HG03196 (cell line): ENCODE measurements at regions not wholly inside any gene's neighbourhood (a gene's known extent, or its start where the extent isn't known, plus 50 kb on each side); places are given as distances from the start of the nearest gene placed in this dataset.
"Not testable (repeated sequence)": the region's sequence is repeated elsewhere in the genome, so short reads cannot be mapped to it uniquely, and the experiment has no call there.

ENCODE experiments used
- ATAC-seq: cut with Tn5 transposase; IDR thresholded peaks from one replicate; pipeline ENCODE4 v1.9.1; 2021; ENCODE audit not compliant: unreplicated experiment

- no peak for ATAC-seq
Measured at GRCh38 chr13:78876915-78877549, 218.1 kb upstream of the OBI1 start.

DNA sequence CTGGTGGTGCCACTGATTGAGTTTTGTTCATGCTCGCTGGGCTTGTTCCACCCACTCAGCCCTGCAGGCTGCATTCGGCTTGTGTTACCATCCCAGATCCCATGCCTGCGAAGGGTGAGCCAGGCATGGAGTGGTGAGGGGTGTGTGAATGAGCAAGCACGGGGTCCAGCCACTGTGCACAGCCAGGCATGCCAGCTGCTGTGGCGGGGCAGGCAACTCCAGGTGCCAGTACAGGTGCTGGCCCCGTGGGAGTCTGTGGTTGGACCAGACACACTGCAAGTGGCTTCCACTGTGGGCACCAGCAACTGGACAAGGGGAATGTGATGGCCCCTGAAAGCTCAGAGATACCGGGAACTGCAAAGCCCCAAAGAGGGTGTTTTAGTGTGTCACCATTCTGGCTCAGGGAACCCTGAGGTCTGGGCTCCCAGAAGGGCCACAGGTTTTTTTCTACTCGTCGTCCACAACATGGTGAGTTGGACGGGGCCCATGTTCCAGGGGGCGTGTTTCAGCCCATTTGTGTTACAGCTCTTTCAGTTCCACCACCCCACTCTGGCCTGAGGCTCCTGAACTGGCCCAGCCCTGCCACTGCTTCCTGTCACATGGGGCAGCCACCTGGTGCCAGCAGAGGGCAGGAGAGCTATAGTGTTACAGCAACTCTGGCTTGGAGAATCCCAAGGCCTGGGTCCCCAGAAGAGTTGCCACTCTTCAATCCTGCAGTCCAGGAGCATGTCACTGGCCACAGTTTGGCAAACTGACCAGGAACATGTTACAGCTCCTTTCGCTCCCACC, 217.0 kb upstream of the OBI1 start:
- ATAC-seq, result no peak

DNA sequence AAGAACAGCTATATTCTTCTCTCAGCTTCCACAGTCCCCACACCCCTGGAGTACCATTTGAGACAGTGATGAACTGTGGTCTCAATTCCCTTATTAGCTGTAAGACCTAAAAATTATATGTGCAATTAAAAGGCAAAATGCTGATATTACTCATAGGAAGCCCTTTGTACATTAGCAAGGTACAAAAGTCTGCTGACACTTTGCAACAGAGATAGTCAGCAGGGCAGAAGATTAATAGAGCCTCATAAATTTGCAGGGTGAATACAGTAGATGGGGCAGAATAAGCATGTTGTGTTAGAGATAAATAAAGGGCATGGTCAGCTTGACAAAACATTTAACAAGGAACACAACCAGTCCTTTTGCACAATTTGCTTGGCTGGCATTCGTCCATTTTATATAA, 210.0 kb upstream of the OBI1 start:
- no peak for ATAC-seq

GRCh38 chr13:78867655-78868054, 208.7 kb upstream of the OBI1 start:
- ATAC-seq, result no peak

DNA sequence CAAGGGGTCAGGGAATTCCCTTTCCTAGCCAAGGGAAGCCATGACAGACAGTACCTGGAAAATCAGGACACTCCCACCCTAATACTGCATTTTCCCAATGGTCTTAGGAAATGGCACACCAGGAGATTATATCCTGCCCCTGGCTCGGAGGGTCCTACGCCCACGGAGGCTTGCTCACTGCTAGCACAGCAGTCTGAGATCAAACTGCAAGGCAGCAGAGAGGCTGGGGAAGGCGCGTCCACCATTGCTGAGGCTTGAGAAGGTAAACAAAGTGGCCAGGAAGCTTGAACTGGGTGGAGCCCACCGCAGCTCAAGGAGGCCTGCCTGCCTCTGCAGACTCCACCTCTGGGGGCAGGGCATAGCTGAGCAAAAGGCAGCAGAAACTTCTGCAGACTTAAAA, 207.1 kb upstream of the OBI1 start:
- ATAC-seq, result not testable (repeated sequence)

DNA sequence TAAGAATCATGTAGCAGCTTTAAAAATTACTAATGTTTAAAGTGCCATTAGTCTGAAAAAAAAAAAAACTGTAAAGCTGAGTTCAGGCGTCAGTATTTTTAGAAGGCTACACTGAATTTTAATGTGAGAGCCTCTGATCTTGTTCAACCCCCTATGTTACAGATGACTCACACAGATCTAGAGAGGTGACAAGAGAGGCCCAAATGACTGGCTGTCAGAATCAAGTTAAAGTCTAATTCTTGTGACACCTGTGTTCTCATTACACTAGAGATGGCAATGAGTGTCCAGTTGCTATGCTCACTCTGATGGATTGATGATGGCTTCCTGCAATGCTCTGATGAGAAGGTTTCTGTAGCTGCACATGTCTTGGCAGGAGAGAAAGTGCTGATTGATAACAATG, 203.5 kb upstream of the OBI1 start:
- no peak for ATAC-seq

DNA sequence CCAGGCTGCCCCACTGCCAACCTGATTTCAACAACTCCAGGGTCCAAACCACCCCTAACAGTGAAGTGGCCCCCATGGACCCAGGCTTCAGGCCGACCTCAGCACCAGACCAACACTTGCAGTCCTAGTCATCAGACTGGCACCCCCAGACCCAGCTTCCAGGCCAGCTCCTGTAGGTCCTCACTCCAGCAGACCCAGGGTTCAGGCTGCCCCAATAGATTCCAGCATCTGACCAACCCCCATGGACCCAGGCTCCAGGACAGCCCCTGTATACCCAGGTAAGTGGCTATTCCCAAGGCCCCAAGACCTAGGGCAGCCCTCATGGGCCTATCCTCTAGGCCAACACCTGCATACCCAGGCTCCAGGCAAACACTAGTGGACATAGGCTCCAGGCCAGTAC, 193.8 kb upstream of the OBI1 start:
- ATAC-seq, result no peak

GRCh38 chr13:78845656-78846365, 186.9 kb upstream of the OBI1 start:
- ATAC-seq, result no peak

- no peak for ATAC-seq
Measured at GRCh38 chr13:78844106-78844505, 185.2 kb upstream of the OBI1 start.

- no peak for ATAC-seq
Measured at GRCh38 chr13:78841358-78841963, 182.5 kb upstream of the OBI1 start.

DNA sequence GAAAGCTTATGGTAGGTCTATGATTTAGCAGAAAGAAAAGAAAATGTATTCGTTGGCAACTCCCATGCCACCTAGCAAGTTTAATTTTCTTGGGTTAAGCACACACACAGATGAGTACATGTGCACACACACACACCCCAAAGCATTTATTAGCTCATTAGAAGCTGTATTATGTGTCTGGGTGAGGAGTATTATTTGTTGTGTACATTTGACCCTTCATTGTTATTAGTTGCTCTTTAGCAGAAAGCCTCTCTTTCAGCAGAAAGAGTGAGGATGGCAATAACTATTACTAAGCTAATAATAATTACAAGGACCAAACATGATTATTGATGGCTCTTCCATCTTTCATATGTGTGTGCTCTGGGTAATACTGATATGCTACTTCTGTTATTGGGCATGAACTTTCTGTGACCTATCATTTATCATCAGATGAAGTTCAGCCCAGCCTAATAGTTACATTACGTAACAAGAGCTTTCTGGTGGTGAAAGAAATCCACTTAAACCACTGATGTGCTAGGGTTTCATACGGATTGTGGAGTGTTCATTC, 177.4 kb upstream of the OBI1 start:
- ATAC-seq, result no peak

DNA sequence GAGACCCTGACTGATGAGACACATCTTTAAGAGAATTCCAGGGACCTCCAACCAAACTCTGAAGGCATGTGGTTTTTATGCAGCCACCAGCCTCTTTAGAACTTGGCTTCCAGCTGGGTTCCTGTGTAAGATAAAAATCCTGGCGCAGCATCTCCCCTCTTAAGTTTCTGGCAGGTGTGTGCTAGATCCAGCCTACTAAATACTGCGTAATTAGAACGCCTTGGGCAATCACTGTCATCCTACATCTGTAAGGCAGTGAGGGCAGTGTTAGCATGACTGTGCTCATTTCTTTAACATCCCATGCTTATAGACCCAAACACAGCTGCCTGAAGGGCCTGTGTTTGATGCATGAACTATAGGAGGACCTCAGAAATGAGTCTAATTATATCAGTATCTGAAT, 173.5 kb upstream of the OBI1 start:
- no peak for ATAC-seq

GRCh38 chr13:78830508-78830907, 171.6 kb upstream of the OBI1 start:
- no peak for ATAC-seq

DNA sequence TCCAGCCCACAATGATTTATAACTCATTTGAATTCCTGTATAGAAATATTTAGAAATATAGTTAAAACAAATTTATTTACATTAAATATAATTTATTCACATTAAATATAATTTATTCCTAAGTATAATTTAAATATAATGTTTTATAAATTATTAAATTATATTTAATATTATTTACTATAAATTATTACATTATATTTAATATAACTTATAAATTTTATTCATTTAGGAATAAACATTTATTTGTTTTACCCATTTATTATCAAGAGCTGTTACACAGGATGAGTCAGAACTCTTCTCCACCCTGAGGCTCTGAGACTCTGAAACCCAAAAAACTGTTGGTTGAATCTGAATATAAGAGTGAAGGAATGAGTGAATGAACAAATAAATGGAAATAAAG, 170.9 kb upstream of the OBI1 start:
- ATAC-seq, result no peak

GRCh38 chr13:78827471-78827870, 168.5 kb upstream of the OBI1 start:
- ATAC-seq, result no peak

GRCh38 chr13:78826936-78827335, 168.0 kb upstream of the OBI1 start:
- ATAC-seq, result no peak

DNA sequence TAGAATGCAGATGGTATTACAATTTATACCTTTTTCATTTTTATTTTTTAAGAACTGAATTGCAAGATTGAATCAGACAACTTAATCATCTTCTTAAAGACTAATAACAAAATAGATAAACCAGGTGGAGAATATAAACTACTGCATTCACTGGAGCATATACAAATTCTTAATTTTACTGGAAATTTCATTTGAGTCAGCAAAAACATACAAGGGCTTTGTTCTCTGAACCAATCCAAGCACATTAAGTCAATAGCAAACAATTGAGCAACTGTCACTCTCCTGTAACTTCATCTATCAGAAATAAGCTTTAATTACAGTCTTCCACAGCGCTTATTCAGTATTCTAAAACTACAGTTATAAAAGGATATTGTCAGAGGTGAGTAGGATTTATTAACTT, 167.4 kb upstream of the OBI1 start:
- ATAC-seq, result no peak

GRCh38 chr13:78820541-78820940, 161.6 kb upstream of the OBI1 start:
- ATAC-seq, result no peak

GRCh38 chr13:78816592-78816991, 157.6 kb upstream of the OBI1 start:
- no peak for ATAC-seq

- no peak for ATAC-seq
Measured at GRCh38 chr13:78816154-78816553, 157.2 kb upstream of the OBI1 start.

GRCh38 chr13:78806457-78806856, 147.5 kb upstream of the OBI1 start:
- ATAC-seq, result no peak
